Activated CD8-positive, alpha-beta memory T cell treated with anti-CD3 and anti-CD28 coated beads for 24 hours (primary cell): ENCODE measurements at regions not wholly inside any gene's neighbourhood (a gene's known extent, or its start where the extent isn't known, plus 50 kb on each side); places are given as distances from the start of the nearest gene placed in this dataset.
"Not testable (repeated sequence)": the region's sequence is repeated elsewhere in the genome, so short reads cannot be mapped to it uniquely, and the experiment has no call there.

Source experiments
- DNase-seq: peaks from one replicate; pipeline ENCODE4 v3.0.0-alpha.2; 2020

DNA sequence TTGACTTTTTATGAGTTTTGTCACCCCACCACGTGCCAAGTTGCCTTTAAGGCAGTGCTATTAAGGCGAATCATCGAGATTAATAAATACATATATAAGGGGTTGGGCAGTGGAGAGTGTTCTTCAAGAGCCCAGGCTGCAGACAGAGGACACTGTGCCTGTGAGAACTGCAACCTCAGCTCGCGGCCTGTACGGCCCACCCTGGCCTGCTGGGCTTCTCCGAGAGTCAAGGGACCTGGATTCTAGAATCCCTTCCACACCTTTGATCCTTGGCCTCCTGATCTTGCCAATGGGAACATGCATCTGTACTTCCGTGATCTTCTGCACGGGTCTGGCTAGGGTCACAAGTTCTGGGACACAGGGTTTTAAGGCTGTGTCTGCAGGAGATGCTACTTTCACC, 54.5 kb downstream of the IRX5 start:
- DNase-seq, result no peak

DNA sequence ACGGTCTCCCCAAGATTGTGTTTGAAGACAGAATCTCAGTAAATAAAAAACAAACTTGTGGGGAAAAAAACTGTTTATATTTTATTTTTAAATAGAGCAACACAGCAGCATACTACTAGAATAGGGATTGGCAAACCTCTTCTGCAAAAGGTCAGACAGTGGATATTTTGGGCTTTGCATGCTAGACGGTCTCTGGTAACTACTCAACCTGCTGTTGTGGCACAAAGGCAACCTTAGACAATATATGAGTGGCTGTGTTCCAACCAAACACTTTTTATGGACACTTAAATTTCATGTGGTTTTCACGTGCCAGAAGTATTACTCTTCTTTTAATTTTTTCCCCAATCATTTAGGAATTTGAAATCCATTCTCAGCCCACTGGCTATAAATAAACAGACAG, 55.0 kb downstream of the IRX5 start:
- no peak for DNase-seq

DNA sequence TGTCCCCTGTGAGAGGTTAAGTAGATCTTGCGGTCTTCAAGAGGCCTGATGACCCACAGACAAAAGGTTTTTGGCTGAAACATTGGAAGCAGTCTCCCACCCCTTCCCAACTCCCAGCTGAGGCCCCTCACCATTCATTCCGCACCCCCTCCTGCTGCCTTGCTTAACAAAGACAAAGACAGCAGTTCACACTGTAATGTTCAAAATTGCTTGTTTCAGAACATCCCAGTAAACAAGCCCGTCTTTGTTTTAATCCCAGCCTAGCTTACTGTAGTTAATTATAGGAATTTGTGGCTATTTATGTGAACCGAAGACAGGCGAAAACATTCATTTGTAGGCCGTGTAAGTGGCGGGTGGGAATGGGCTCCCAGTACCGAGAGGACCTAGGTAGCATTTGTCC, 55.7 kb downstream of the IRX5 start:
- DNase-seq, result no peak

DNA sequence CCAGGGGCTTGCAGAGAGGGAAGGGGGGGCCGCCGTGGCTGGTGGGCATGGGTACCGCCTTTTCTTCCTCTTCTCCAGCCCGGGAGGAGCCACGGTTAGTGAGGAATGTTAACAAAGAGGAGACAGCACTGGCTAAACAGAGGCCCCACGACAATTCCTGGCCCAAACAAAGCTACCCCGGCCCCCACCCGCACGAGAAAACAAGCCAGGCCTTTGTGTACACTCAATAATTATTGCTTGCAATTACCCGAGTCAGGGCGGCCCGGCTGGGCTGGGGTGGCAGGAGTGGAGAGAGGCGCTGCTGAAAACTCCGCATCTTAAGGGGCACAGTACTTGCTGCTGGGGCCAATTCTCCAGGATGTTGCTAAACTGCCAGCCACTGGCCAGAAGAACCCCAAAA, 56.4 kb downstream of the IRX5 start:
- no peak for DNase-seq

DNA sequence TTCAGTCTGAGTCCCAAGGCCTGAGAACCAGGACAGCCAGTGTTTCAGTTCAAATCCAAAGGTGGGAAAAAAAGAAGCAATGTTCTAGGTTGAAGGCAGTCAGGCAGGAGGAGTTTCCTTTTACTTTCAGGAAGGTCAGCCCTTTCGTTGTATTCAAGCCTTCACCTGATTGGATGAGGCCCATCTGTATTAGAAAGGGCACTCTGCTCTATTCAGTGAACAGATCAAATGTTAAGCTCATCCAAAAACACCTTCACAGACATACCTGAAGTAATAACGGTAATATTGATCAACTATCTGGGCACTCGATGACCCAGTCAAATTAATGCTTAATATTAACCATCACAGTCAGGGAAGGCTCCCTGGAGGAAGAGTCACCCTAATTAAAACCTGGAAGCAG, 60.9 kb downstream of the IRX5 start:
- DNase-seq, result no peak

DNA sequence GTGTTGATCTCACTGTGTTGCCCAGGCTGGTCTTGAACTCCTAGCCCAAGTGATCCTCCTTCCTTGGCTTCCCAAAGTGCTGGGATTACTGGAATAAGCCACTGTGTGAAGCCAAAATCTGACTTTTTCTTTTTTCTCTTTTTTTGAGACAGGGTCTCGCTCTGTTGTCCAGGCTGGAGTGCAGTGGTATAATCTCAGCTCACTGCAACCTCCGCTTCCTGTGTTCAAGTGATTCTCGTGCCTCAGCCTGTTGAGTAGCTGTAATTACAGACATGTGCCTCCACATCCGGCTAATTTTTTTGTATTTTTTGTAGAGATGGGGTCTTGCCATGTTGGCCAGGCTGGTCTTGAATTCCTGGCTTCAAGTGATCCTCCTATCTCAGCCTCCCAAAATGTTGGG, 61.3 kb downstream of the IRX5 start:
- not testable (repeated sequence) for DNase-seq

DNA sequence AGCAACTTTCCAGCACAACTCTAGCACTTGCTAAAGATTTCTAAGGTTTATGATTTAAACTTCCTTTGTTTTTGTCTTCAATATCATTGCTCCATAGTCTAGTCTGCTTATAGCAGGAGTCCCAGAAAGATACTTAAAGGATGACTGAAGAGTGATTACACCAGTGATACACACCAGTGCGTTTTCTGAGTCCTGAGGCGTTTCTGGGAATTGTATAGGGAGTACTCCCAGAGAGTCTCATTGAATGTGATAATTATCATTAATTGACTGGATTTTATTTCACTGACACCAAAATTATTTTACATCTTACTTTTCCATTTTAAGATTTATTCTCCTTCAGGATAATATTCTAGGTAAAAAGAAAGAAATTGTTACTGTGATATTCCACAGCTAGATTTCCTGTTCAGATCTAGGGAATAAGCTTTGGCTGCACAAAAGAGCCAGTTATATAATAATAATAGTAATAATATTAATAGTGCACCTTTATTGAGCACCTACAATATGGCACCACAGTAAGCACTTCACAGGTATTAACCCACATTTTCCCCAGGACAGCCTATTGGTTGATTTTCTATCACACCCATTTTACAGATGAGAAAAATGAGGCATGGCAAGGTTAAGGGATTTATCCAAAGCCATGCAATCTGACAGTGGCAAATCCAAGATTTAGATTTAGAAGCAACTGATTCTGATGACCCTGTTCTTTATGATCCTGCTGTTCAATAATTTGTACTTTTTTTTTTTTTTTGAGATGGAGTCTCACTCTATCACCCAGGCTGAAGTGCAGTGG, 62.6 kb downstream of the IRX5 start:
- DNase-seq, result no peak

DNA sequence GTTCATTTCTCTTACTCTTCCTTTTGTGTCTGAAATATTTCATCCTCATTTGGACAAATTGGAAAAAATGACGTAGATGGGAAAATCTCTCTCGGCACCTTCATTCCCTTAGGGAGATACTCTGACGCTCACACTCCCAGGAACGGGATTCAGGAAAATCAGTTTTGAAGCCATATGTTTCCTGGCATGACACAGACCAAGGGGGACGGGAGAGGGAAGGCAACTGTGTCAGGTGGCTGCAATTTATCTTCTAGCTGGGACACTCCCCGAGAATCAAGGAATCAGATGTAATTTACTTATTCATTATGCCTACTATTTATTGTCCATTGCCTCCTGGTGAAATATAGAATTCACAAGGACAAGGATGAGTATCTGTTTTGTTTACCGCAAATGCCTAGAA, 65.5 kb downstream of the IRX5 start:
- DNase-seq, result no peak

DNA sequence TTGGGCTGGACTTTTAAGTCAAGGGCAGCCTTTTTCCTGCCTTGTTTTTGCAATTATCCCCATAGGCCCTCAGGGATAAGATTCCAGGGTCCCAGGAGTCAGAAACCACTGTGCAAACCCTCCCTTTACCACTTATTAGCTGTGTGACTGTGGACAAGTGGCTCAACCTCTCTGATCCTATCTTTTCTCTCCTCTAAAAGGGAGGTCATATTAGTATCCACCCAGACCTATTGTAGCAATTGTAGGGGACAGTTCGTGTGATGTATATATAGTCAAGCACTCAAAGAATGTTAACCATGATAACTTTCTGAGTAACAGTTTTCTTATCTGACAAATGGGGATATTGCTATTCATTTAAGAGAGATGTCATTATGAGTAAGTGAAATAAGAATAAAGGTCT, 68.2 kb downstream of the IRX5 start:
- DNase-seq, result no peak

DNA sequence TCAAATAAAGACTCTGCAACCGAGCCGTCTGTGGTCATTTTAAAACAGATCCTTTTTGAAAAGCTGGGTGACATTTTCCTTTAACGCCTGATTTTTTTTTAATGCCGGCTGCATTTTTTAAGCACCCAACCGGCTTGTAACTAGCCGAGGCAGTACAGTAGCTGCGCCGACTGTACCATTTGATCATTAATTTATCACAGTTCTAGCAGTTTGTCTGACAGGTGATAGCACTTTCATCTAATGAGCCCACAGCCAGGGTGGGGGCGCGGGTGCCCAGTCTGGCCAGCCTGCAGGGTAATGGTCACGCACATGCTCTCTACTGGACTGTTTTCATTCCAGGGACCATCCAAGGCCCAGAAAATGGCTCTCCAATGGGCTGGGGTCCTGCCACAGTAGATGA, 68.8 kb downstream of the IRX5 start:
- DNase-seq, result no peak

DNA sequence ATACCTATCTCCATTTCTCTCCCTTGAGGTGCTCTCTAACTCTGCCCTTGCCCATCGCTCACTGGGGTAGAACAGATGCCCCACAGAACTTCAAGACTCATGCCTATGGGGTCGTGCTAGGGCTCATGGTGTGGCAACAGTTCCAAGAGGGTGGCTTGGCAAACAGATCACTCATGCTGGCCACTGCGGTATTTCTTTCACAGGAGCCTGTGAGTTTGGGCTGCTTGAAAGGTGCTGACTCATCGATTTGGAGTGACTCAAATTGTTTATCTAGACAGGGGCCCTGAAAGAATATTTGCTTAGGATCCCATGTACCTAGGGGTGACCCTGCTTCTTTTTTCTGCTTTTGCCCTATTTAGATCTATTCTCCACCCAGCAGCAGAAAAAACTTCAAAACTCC, 69.9 kb downstream of the IRX5 start:
- no peak for DNase-seq

DNA sequence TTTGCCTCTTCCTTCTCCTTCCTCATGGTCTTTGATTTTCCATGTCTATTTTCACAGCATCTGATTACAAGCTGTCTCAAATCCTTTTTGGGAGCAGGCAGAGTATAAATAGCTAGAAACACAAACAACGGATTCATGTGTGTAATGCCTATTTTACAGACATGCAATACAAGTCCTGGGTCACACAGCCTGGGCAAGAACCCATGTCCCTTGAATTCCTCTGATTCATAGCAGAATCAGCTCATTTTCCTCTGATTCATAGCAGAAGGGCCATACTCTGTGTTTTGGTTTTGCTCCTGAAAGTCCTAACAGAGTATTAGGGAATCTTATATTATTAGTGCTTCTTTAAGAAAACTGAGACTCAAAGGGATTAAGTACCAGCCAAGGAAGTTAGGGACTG, 71.3 kb downstream of the IRX5 start:
- no peak for DNase-seq

DNA sequence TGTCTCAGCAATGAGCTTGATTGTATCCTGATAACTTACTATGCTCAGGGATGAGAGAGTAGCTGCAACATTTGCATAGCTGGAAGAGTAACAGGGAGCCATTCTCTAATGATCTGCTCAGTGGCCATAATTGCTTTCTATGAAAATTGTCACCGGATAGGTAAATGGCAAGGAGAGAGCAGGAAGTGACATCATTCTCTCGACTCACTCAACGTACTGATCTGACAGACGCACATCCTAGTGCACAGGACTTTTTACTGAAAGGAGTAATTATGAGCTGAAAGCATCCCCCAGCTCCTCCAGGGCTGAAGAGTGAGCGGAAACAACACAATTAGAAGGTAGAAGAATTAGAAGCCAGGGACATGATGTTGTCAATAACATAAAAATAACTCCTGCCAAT, 71.8 kb downstream of the IRX5 start:
- no peak for DNase-seq

DNA sequence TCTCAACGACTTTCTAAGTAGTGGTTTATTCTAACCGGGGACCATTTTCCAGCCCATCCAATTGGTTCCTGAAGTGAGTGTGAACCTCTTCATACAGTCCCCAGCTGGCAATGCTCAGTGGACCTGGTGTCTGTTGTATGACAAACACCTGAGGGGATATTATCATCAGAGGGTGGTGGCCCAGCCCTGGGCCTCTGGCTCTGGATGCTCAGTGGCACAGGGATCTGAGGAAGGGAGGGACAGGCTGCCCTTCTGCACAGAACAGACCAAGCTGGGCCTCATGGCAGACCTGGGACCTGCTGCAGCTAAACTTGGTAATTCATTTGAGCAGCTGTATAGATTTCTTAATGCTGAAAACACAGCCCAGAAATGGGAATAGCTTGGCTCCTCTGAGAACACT, 72.6 kb downstream of the IRX5 start:
- DNase-seq, result no peak

DNA sequence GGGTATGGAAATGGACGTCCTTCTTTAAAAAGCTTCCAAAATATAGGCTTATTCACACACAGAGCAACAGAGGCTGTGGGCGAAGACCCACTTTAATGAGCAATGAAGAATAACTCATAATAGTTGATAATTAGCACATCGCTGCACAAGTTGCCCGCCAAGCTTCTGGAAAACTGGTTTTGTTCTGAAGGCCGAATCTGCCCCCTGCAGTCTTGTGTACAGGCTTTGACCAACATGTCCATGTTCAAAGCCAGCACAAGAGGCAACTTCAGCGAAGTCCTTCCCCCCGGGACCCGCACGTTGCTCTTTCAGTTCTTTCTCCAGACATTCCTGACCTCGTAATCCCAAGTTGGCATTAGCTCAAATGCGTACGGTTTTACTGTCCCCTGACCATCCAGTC, 73.3 kb downstream of the IRX5 start:
- no peak for DNase-seq

DNA sequence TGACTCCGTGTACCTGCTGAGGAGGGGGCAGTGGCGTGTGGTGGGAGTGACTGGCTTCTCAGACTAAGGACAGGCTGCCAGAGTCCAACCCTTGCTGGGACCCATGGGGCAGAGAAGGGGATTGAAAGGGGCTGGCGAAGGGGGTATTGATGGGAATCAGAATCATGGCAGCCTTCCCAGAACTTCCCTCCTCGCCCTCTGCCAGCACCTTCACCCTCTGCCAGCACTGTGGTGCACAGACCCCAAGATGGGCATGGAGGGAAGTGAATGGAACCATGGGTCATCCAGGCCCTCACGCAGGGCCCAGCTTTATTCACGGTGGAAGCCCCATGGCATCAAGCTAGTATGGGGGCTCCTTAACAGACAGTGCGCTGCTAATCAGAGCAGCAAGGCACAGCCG, 76.8 kb downstream of the IRX5 start:
- no peak for DNase-seq

DNA sequence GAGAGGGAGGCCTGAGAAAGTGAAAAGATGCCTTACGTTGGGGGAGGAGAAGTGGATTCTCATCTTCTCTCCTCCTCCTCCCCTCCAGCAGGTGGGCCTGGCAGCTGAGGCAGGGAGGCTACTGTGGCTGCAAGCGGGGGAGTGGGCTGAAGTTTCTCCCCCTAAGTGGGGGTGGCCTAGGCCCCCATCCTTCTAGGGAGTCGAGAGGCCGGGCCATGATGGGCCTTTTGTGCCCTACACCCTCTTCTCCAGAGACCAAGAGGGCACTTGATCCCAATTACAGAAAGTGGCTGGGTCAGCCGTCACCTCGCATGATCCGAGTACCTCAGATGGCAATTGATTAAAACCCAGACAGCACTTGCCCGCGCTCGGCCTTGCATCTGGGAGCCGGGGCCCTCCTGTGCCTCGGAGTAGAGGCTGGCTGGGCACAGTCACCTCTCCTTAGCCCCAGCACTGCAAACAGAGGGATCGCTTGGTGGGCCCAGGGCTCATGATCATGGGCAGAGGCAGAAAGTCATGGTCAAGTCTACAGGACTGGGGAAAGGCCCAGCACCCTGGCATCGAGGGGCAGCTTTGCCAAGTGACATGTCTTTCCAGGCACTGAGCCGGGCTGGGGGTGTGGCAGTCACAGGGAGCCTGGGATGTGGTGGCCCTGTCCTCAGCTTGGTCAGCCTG, 78.3 kb downstream of the IRX5 start:
- DNase-seq, result no peak

DNA sequence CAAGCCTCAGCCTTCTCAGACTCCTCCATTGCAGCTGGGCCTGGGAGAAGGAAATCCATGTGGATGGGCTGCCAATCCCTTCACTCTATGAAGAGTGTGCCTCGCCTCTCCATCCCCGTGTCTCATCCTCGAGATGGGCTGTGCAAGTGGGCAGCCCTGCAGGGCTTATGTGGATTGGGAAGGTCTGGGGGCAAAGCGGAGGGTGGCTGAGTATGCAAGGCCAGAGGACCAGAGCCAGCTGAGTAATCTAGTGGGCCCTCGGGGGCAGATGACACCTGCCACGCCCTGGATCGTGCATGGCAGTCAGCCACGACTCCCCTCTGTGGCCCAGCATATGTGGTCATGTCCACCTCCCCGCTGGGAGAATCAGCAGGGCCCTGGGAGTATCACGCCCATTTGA, 78.9 kb downstream of the IRX5 start:
- DNase-seq, result no peak

DNA sequence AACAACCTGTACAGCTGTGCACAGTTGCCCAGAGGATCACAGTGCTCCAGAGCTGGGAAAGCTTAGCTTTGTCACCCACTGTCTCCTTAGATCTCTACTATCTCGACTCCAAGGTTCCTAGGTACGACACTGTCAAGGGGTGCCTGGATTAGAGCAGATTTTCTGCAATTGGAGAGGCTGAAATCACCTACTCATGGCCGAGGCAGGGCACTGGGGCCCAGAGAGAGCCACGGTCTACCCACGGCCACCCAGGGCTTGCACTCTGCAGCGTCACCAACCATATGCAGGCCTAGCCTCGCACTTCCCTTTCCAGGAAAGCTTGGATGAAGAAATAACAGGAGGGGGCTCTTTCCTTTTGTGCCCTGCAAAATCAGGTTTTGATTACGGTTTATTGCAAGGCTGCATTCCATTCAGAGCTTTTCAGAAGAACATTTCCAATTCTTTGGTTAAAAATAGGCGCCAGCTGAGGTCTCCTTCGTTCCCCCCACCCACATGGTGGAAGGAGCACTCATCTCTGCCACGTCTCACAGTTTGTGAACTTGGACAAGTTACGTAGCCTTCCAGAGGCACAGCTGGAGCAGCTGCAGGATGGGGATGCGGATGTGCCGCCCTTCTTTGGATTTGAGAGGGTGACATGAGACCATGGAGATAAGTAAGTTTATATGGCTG, 80.0 kb downstream of the IRX5 start:
- DNase-seq, result no peak

DNA sequence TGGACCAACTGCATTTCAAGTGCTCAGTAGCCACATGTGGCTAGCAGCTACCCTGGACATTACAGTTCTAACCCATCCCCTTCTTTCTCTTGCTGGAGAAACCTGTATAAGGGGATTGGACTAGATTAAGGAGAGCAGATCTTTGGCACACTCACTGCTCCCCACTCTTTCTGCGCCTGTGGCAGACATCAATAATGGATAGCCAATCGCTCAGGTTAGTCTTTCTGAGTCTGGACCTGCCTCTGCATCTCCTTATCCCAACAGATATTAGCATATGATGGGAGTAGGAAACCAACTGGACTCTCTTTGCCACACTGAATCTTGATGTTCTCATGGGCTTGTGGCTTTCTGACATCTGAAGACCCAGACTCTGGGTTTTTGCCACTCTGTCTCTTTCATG, 81.7 kb downstream of the IRX5 start:
- no peak for DNase-seq

DNA sequence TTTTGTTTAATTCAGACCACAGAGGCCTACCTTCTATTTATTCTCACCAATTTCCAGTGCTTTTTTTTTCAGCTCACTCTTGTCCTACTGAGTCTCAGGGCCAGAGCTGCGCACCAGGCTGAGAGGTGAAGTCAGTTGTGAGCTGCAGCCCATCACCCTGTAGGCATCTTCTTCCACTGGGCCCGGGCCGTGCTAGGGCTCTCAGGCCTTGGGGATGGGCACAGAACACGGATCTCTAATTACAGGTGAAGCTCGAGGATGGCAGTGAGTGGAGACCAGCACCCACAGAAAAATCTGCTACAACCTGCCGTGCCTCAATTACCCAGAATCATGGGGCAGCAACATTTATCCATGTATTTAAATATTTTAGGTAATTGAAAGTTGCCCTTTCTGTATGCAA, 82.1 kb downstream of the IRX5 start:
- no peak for DNase-seq

DNA sequence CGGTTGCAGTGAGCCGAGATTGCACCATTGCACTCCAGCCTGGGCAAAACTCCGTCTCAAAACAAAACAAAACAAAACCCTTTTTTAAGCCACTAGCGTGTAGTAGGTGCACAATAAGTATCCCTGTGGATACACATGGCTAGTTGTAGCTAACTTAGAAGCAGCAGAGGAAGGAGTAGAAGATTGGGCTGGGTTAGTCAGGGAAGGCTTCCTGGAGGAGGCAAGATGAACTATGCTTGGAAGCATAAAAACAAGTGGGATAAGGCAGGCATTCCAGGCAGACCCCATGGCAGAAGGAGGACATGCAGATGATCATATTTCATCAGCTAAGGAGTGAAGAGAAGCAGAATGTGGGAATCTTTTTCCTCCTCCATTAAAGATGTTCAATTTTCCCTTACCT, 83.4 kb downstream of the IRX5 start:
- no peak for DNase-seq

DNA sequence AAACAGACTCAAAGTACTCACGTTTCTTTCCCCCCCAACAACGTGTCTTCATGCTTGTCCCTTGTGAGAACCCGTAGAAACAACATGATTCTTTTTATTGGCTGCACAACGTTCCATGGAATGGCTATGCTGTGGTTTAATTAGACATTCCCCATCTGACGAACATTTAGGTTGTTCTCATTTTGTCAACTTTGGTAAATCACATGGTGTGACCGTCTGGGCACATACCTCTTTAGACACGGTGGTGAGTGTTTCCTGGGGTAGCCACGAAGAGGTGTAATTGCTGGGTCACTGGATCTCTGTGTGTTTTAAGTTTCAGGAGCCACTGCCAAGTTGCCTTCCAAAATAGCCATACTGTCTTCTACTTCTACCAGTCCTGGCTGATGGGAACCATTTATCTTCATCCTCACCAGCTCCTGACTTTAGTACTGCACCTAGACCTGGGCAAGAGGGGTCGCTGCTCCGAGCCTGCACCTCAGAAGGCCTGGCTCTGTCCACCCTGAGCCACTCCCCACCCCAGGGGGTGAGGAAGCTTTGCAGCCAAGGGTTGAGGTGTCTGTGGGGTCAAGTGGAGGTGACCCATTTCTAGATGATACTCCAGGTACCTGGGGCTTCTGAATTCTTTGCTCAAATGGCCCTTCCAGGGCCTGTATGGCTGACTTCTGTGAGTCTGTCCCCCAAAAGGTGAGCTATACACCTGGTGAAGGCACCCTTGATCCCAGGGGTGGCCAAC, 84.7 kb downstream of the IRX5 start:
- DNase-seq, result no peak

DNA sequence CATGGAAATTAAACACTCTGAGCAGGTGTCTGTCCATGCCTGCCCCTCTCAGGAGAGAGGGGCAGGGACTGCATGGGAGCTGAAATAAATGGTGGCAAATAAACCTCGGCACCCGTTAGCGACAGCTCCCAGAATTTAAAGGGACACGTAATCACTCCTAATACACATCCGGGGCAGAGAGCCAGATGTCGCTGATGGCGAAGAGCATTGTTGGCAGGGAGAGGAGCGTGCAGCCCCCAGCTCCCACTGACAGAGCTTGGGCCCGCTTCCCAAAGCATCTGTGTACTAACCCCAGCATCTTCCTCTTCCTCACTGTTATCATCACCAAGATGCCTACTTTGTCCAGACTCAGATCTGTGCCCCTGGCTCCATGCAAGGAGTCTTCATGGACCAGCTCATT, 85.8 kb downstream of the IRX5 start:
- no peak for DNase-seq
